CD4-positive, alpha-beta T cell treated with Interleukin-15 for 1 hour (primary cell): ENCODE measurements at regions not wholly inside any gene's neighbourhood (a gene's known extent, or its start where the extent isn't known, plus 50 kb on each side); places are given as distances from the start of the nearest gene placed in this dataset.
"Not testable (repeated sequence)": the region's sequence is repeated elsewhere in the genome, so short reads cannot be mapped to it uniquely, and the experiment has no call there.

ENCODE experiments used
- DNase-seq: peaks from one replicate; pipeline ENCODE4 v3.0.0-alpha.2; 2020

DNA sequence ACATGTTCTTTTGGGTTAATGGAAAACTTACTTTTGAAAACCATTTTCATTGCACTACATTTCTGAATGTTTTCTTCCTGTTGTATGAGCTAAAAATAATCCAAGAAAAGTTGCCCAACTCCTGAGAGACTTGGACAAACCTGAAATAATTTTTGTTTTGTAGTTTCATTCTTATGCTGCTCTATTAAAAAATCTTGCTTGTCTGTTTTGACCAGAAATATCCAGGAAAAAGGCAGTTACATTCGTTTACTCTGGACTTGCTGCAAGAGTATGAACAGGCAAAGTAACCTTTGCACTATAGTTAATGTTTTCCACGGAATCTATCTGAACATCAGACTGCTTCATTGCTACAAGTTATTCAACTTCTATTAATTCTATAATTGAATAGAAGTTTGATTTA is 200.1 kb upstream of the DAB2 start:
- DNase-seq, result no peak

DNA sequence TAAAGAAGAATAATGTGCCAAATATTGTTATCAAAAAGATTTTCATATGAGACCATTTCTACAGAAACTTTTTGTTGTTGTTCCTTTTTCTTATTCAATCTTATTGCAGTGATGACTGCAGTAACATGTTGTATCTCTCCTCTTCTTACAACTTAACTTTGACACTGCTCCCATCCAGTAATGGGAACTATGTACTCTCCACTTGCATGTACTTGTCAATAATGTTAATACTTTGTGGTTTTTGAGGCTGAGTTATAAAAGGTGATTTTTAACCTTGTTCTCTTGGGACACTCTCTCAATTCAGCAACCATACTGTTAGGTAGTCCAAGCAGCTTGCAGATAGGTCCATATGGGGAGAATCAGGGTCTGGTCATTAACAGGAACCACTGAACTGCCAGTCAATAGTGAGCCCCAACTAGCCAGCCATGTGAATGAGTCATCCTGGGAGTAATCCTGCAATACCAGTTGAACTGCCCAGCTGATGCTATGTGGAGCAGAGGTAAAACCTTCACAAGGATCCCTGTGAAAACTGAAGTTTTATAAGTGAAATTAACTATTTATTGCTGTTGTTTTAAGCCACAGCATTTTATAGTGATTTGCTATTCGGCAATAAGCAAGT is 199.6 kb upstream of the DAB2 start:
- DNase-seq, result no peak

DNA sequence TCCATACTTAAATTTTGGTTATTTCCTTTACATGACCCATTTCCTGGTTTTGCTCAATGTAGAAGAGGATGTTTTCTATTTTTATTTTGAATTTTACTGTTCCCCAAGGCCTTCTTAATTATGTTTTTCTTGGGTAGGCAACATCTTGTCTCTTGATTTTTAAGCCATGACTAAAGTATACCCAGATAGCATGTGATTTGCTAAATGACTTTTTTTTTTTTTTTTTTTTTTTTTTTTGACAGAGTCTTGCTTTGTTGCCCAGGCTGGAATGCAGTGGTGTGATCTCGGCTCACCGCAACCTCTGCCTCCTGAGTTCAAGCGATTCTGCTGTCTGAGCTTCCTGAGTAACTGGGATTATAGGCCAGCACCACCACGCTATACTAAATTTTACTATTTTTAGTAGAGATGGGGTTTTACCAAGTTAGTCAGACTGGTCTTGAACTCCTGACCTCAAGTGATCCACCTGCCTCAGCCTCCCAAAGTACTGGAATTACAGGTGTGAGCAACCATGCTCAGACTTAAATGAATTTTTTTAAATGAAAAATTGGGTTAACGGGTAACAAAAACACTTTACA is 198.6 kb upstream of the DAB2 start:
- no peak for DNase-seq

DNA sequence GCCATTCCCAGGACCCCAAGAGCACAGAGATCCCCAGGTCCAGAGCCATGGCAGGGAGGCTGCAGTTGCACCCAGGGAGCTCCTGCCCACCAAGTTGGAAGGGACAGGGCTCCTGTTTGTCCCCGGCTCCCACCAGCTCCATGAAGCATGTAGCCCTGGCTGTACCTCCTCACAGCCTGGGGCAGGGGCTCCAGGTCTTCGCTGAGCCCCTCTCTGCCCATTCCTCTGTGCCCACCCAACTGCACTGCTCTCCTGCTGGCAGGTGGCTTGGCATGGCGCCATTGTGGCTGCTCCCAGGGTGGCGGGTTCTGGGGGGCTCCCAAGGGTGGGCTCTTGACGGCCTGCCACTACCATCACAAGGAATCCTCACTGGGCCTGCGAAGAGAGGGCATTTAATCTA is 197.5 kb upstream of the DAB2 start:
- no peak for DNase-seq

DNA sequence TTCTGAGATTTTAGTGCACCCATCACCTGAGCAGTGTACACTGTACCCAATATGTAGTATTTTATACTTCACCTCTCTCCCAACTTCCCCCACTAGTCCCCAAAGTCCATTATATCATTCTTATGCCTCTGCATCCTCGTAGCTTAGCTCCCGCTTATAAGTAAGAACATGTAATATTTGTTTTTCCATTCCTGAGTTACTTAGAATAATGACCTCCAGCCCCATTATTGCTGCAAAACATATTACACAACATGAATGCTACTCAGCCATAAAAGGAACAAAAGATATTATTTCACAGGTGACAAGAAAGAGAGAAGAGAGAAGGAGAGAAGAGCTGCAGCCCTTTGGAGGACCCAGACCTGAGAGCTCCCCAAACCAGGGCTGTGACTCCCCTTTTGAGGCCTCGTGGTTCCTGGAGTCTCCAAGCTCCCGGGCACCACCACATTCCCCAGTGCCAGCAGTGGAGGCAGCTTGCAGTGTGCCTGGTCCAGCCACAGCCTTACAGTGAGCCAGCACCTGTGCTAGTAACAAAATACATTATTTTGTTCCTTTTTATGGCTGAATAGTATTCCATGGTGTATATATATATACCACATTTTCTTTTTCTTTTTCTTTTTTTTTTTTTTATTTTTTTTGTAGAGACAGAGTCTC is 194.5 kb upstream of the DAB2 start:
- no peak for DNase-seq

DNA sequence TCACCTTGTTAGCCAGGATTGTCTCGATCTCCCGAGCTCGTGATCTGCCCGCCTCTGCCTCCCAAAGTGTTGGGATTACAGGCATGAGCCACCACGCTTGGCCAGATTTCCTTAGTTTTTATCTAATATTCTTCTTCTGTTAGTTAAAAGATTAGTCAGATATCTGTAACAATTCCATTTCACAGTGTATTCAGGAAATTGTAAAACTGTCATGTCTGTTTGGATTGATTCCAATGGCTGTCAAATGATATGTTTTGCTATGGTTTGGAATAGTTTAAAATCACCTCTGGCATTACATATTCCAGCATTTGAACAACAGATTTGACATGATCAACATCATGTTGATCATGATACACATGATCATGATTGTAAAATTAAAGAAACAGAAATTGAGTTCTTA is 193.6 kb upstream of the DAB2 start:
- DNase-seq, result no peak

DNA sequence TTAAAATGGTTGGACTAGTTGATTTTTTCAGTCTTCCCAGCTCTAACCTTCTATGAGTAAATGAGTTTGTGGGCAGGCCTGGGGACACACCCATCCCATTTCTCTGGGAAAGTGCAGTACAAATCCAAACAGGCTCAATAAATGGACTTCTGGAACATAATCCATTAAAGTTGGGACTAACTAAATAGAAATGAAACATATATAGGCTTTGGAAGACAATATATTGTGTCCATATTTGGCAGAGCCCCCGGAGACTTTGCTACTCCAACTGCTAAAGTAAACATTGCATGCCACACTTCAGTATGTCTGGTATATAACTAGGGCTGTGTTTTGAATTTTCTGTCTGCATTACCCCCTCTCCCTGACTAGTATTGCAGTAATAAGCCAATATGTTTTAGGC is 191.4 kb upstream of the DAB2 start:
- DNase-seq, result no peak

DNA sequence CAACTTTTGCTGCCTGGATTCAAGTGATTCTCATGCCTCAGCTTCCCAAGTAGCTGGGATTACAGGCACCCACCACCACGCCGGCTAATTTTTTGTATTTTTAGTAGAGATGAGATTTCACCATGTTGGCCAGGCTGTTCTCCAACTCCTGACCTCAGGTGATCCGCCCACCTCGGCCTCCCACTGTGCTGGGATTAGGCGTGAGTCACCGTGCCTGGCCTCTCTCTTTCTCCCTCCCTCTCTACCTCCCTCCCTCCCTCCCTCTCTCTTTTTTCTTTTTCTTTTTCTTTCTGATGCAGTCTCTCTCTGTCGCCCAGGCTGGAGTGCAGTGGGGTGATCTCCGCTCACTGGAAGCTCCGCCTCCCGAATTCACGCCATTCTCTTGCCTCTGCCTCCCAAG is 186.3 kb upstream of the DAB2 start:
- not testable (repeated sequence) for DNase-seq

DNA sequence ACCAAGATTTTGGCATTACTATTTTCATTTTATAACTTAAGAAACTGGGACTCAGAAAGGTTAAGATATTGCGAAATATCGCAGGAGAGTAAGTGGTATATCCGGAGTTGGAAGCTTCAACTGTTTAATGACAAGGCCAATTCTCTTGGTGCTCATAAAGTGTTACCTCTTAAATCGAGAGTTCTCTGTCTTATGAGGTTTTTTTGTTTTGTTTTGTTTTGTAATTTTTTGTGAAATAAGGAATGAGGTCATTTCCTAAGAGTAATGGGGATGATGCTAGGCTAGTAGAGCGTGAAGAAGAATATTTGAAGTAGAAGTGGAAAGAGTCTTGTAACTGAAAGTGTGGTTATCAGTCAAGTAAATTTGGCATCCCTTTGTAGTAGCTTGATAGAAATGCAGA is 183.2 kb upstream of the DAB2 start:
- no peak for DNase-seq

DNA sequence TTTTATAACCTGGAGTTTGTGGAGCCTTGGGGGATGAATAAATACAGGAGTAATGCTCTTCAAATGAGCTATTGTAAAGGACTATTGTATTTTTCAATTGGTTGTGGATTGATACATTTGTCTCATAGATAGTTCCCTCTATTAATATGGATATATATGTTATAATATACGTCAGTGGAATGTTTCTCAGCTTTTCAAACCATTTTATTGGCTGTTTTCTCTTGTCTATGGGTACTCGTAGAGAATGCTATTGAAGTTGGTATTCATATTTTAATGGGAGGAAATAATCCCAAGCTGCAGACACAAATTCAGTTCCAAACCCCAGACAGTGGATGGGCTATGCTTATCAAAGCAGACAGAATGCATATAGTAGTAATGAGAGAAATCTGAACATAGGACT is 181.8 kb upstream of the DAB2 start:
- DNase-seq, result no peak

DNA sequence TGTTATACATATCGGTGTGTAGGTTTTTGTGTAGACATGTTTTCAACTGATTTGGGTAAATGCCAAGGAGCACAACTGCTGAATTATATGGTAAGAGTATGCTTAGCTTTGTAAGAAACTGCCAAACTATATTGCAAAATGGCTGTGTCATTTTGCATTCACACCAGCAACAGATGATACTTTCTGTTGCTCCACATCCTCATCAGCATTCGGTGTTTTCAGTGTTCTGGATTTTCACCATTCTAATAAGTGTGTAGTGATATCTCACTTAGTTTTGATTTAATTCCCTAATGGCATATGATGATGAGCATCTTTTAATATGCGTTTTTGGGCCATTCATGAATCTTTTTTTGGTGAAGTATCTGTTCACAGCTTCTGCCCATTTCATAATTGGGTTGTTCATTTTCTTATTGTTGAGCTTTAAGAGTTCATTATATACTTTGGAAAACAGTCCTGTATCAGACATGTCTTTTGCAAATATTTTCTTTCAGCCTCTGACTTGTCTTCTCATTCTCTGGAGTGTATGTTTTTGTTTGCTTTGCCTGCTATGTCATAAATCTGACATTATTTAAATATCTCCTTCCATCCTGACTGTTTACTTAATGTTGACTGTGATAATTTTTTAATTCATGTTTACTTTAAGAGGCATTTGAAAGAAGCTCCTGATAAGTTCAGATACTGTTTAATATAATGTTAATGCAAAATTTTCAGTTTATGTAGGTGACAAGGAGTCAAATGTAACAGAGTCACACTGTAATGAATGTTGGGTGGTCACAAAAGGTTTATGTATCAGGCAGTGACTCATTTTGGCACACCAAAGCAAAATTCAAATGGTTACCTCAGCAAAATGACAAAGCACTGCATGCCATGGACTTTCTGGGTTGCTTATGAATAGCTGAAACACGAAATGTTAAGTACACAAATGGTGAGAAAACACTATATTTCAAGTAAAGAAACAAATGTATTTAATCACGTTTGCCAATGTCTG is 181.1 kb upstream of the DAB2 start:
- no peak for DNase-seq

DNA sequence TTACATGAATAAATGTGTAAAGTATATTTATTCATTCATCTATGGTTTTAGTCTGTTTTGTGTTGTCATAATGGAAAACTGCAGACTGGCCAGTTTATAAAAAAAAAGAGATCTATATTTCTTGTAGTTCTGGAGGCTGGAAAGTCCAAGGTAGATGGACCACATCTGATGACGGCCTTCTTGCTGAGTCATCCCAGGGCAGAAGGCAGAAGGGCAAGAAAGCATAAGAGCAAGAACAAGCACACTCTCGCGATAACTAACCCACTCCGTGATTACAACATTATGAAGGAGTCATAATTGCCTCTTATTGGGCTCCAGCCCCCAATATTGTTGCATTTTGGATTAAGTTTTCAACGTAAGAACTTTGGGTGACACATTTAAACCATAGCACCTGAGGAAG is 180.4 kb upstream of the DAB2 start:
- DNase-seq, result no peak

DNA sequence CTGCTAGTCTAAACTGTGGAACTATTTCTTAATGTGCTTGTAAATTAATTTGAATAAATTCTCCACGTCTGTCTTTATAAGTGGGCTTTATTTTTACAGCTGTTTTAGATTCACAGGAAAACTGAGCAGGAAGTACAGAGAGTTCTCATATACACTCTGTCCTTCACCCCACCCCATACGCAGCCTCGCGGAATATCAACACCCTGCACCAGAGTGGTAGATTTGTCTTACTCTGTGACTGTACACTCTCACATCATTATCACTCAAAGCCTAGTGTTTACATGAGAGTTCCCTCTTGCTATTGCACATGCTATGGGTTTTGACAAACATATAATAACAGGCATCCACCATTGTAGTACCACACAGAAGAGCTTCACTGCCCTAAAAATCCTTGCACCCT is 179.7 kb upstream of the DAB2 start:
- DNase-seq, result no peak

DNA sequence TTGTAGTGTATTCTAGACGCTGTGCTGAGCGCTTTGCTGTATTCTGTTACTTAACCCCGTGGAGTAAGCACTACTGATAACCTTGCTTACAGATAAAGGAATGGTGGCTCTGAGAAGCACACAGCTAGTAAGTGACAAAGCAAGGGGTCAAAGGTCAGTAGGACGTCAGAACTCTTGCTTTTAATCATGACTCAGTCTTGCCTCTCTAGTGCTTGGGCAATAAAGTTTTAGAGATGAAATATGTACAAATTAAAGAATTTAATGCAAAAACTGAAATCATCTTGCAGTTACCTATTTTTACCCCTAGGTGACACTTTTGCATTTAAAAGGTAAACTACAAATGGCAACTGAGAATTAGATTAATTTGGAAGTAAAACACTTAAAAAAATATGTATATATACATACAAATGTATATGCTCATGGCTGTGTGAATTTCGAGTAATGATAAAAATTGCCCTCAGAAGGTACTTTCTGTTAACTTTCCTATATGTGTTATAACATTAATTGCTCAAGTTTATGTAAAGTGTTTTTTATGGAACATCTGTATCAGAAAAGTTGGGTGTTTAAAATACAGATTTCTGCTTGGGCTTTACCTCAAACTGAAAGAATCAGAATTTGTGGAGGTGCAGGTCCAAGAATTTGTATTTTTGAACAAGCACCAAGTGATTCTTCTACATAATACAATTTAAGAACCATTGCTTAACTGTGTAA is 175.1 kb upstream of the DAB2 start:
- no peak for DNase-seq

DNA sequence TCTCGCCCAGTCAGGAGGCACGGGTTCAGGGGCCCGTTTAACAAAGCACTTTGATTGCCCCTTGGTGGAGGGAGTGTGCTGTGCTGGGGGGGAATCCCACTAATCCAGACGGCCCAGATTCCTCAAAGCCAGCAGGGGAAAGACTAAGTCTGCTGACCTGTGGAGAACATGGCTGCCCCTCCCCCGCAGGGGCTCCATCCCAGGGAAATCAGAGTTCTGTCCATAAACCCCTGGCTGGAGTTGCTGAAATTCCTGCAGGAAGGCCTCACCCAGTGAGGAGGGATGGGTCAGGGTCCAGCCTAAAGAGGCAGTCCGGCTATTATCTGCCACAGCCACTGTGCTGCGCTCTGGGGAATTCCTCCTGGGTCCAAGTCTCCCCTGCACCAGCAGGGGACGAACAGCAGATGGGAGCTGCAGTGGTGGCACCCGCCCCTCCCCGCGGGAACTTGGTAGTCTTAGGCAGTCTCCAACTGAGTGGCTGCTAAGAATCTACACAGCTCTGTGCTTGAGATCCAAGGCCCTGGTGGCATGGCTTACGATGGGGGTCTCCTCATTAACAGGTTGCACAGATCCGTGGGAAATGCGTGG is 174.0 kb upstream of the DAB2 start:
- DNase-seq, result no peak

DNA sequence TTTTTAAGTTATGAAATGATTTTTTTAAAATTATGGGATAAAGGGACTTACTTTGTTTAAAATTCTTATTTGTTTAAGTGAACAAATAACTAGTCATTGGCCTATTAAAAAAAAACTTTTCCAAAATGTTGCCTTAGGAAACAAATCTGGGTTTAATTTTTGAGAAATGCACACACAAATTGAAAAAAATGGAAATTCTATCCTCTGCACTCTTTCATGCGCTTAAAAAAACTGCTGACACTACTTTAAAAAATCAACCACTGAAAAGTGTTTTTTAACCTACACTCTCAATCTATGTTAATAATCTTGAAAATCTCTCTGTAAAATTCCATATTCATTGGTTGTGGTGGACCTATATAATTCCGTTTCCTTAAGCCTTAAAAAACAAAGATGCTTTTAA is 163.4 kb upstream of the DAB2 start:
- no peak for DNase-seq

DNA sequence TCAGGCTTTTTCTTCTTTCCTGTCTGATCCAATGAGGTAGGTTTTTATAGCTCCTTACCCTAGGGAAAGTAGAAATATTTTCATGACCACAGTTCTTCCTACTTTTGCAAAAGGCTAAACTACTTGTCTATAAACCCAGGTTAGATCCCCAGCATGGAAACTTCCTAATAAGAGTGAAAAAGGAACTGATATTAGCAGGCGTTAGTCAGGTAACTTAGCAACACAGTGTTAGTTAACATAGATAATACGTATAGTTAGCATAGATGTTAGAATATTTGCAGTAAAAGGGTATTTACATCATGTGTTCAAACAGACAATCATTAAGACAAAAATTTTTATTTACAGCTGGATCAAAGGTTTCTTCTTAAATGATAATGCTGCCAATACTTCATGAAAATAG is 162.9 kb upstream of the DAB2 start:
- no peak for DNase-seq

DNA sequence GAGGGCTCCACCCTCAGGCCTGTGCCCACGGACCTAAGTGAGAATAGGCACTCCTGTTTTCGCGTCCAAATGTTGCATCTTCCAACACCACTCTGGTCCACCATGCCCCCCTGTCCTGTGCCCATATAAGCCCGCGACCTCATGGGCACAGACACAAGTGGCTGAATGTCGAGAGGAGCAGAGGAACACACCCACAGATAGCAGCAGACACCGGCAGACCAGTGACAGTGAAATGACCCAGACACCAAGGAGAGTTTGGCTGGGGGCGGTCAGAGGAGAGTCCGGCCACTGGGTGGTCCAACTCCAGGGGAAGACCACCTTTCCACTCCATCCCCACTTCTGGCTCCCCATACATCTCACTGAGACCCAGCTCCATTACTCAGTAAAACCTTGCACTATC is 161.4 kb upstream of the DAB2 start:
- DNase-seq, result no peak

DNA sequence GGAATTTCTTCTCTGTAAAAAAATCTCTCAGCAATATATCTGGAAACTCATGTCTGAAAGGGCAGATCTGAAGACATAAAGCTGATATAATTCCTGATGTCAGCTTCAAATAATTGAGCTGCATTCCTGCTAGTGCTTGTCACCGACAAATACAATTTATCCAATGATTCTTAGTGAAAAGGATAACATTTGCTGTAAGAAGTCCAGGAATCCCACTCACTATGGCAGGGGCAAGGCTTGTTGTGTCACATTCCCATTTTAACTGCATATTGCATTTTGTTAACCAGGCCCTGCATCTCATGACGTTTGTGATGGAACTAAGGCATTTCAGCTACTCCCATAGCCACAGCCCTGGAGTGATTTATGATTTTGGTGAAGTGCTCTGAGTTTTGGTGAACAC is 160.1 kb upstream of the DAB2 start:
- no peak for DNase-seq

DNA sequence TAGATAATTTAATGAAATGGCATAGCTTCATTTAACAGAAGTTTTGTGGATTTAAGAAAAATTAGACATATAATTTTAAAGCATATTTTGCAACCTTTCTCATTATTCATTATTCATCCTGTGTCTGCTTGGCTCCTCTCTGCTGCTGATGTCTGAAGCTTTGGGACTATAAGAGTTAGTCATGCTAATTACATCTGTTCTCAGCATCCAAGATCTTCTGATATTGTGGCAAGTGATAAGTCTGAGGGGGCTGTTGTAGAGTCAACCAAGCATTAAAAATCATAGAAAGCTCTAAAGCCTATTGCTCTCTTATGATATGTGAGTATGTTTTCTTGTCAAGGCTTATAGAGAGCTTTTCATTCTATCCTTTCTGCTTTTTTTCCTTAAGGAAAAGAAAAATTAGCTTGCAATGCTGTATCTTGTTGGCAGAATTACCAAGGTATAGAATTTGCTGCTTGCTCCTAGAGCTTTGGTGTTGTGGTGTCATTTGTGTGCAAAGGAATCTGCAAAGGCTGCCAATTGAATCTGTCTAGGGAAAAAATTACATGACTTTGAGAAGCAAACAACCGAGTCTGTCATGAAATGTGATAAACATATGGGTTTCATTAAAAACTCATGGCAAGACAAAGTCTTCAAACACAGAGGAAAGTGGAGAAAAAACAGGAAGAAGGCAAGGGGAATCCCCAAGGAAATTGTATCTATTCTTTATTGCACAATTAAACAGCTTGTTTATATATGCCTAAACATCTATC is 156.1 kb upstream of the DAB2 start:
- no peak for DNase-seq

DNA sequence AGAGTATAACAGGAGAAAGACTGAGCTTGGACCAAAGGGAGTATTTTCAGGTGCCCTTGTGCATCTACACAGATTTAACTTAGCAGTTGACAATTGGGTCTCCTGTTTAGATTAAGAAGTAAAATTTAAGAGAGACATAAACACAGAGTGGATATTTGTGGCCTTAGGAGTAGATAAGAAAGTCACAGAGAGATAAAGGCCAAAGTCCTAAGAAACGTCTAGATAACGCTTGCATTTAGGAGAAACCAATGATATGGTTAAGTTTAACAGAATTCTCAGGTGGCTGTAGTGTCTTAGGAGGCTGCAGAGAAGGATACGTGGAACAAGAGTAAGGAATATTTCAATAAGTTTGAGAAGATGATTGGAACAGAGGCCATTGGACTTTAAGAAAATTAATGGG is 155.0 kb upstream of the DAB2 start:
- no peak for DNase-seq
